ENCODE measurements at regions not wholly inside any gene's neighbourhood (a gene's known extent, or its start where the extent isn't known, plus 50 kb on each side); places are given as distances from the start of the nearest gene placed in this dataset.

DNA sequence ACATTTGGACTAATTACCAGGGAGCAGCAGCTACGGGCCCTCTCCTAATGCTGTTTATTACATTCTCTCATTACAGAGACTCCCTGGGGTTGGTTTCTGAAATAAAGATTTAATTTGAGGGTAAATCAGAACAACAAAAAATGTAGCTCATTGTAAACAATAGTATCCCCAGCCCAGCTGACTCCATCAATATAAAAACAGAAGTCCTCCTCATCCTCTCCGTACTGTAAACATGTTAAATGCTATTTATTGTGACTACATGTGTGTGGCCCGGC, 670.4 kb downstream of the TOX3 start:
- TF ChIP-seq, protein P1, sequence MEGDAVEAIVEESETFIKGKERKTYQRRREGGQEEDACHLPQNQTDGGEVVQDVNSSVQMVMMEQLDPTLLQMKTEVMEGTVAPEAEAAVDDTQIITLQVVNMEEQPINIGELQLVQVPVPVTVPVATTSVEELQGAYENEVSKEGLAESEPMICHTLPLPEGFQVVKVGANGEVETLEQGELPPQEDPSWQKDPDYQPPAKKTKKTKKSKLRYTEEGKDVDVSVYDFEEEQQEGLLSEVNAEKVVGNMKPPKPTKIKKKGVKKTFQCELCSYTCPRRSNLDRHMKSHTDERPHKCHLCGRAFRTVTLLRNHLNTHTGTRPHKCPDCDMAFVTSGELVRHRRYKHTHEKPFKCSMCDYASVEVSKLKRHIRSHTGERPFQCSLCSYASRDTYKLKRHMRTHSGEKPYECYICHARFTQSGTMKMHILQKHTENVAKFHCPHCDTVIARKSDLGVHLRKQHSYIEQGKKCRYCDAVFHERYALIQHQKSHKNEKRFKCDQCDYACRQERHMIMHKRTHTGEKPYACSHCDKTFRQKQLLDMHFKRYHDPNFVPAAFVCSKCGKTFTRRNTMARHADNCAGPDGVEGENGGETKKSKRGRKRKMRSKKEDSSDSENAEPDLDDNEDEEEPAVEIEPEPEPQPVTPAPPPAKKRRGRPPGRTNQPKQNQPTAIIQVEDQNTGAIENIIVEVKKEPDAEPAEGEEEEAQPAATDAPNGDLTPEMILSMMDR (conservative IDR thresholded peaks at IDR 0.05; ENCODE audit: low read length): no peak
- no peak for TF ChIP-seq EZH2phosphoT487 (IDR thresholded peaks at IDR 0.05; ENCODE audit: borderline replicate concordance)
